Loucy (cell line): ENCODE measurements at regions not wholly inside any gene's neighbourhood (a gene's known extent, or its start where the extent isn't known, plus 50 kb on each side); places are given as distances from the start of the nearest gene placed in this dataset.

Source experiments
- H2AFZ ChIP-seq: fragments of 200-600 bp; sonication (generic); 2 replicates; pipeline ENCODE4 v1.6.0; 2016; ENCODE audit warnings: antibody characterized with exemption, mild to moderate bottlenecking, low read length, moderate library complexity
- H3F3A ChIP-seq: fragments of 200-600 bp; 2 replicates; pipeline ENCODE4 v1.6.0; 2016; ENCODE audit warnings: antibody characterized with exemption, low read depth, mild to moderate bottlenecking
- H3K27me3 ChIP-seq: fragments of 200-600 bp; sonication (generic); 2 replicates; pipeline ENCODE4 v1.6.1; 2014; ENCODE audit warnings: low read length, mild to moderate bottlenecking; ENCODE audit not compliant: insufficient read depth, poor library complexity, severe bottlenecking
- H3K36me3 ChIP-seq: fragments of 200-600 bp; sonication (generic); 2 replicates; pipeline ENCODE4 v1.6.1; 2016; ENCODE audit warnings: low read length; ENCODE audit not compliant: insufficient read depth
- H3K4me1 ChIP-seq: fragments of 200-600 bp; sonication (generic); 2 replicates; pipeline ENCODE4 v1.5.1; 2014; ENCODE audit warnings: low read length, mild to moderate bottlenecking; ENCODE audit not compliant: insufficient read depth, poor library complexity, severe bottlenecking
- H3K4me2 ChIP-seq: fragments of 200-600 bp; sonication (generic); 2 replicates; pipeline ENCODE4 v1.6.0; 2014; ENCODE audit warnings: antibody characterized with exemption, low read length, low read depth, mild to moderate bottlenecking; ENCODE audit not compliant: poor library complexity, severe bottlenecking
- H3K4me3 ChIP-seq: fragments of 200-600 bp; sonication (generic); 2 replicates; pipeline ENCODE4 v1.5.1; 2014; ENCODE audit warnings: low read length, mild to moderate bottlenecking, mixed read lengths; ENCODE audit not compliant: poor library complexity, severe bottlenecking
- H3K79me2 ChIP-seq: fragments of 200-600 bp; sonication (generic); 2 replicates; pipeline ENCODE4 v1.6.1; 2014; ENCODE audit warnings: low read length; ENCODE audit not compliant: insufficient read depth
- H3K9ac ChIP-seq: fragments of 200-600 bp; sonication (generic); 2 replicates; pipeline ENCODE4 v1.6.0; 2014; ENCODE audit warnings: mild to moderate bottlenecking, low read depth, low read length, moderate library complexity; ENCODE audit not compliant: poor library complexity, severe bottlenecking
- H3K9me2 ChIP-seq: fragments of 200-600 bp; sonication (generic); replicated peaks from 2 replicates; pipeline ENCODE4 v1.6.1; 2016; ENCODE audit warnings: low read depth, low read length, mixed read lengths
- H3K9me3 ChIP-seq: fragments of 200-600 bp; sonication (generic); 2 replicates; pipeline ENCODE4 v1.6.1; 2014; ENCODE audit warnings: mild to moderate bottlenecking, antibody characterized with exemption, low read length, low read depth; ENCODE audit not compliant: insufficient read depth
- H4K20me1 ChIP-seq: fragments of 200-600 bp; sonication (generic); 2 replicates; pipeline ENCODE4 v1.6.0; 2014; ENCODE audit warnings: antibody characterized with exemption, low read length, mild to moderate bottlenecking; ENCODE audit not compliant: insufficient read depth, poor library complexity, severe bottlenecking
- EZH2phosphoT487 ChIP-seq: fragments of 200-600 bp; IDR thresholded peaks from 2 replicates; pipeline ENCODE4 v1.6.1; 2018; ENCODE audit warnings: antibody characterized with exemption, mild to moderate bottlenecking, moderate library complexity, borderline replicate concordance
- TF ChIP-seq, protein P1 (sequence below): fragments of 200-600 bp; sonication (generic); conservative IDR thresholded peaks from 2 replicates; pipeline ENCODE4 v1.5.1; 2014; ENCODE audit warnings: mild to moderate bottlenecking, antibody characterized with exemption, low read length

- H3K36me3 ChIP-seq = no peaks in the 10 kb centered on the region
- H3K9me3 ChIP-seq = no peaks in the 10 kb centered on the region
- no peaks in the 10 kb centered on the region for H3K4me1 ChIP-seq
- H3K9ac ChIP-seq = no peak overlapping the region
- H2AFZ ChIP-seq = no peak overlapping the region
- no peaks in the 10 kb centered on the region for H3K27me3 ChIP-seq
- H3F3A ChIP-seq = no peaks in the 10 kb centered on the region
- H3K4me2 ChIP-seq = no peak overlapping the region
- TF ChIP-seq, protein P1, sequence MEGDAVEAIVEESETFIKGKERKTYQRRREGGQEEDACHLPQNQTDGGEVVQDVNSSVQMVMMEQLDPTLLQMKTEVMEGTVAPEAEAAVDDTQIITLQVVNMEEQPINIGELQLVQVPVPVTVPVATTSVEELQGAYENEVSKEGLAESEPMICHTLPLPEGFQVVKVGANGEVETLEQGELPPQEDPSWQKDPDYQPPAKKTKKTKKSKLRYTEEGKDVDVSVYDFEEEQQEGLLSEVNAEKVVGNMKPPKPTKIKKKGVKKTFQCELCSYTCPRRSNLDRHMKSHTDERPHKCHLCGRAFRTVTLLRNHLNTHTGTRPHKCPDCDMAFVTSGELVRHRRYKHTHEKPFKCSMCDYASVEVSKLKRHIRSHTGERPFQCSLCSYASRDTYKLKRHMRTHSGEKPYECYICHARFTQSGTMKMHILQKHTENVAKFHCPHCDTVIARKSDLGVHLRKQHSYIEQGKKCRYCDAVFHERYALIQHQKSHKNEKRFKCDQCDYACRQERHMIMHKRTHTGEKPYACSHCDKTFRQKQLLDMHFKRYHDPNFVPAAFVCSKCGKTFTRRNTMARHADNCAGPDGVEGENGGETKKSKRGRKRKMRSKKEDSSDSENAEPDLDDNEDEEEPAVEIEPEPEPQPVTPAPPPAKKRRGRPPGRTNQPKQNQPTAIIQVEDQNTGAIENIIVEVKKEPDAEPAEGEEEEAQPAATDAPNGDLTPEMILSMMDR = no peak
- no peak for TF ChIP-seq EZH2phosphoT487
- no peaks in the 10 kb centered on the region for H3K79me2 ChIP-seq
- H3K9me2 ChIP-seq = no peaks in the 10 kb centered on the region
- H4K20me1 ChIP-seq = no peaks in the 10 kb centered on the region
- H3K4me3 ChIP-seq = no peak overlapping the region
These were observed 676.0 kb upstream of the TENM4 start for GRCh38 chr11:80116796-80117195.

GRCh38 chr11:80109652-80110051 is 668.8 kb upstream of the TENM4 start:
- Histone ChIP-seq H3K4me3 (no peak overlapping the region), H3K27me3 (no peaks in the 10 kb centered on the region), H3K9ac (no peak overlapping the region), H3K4me2 (no peak overlapping the region), H4K20me1 (no peaks in the 10 kb centered on the region), H3K9me2 (no peaks in the 10 kb centered on the region), H2AFZ (no peak overlapping the region), H3K79me2 (no peaks in the 10 kb centered on the region), H3K36me3 (no peaks in the 10 kb centered on the region), H3K9me3 (no peaks in the 10 kb centered on the region), H3F3A (no peaks in the 10 kb centered on the region), H3K4me1 (no peaks in the 10 kb centered on the region)
- TF ChIP-seq EZH2phosphoT487 = no peak
- TF ChIP-seq, protein P1 = no peak

GRCh38 chr11:80109031-80109430 is 668.2 kb upstream of the TENM4 start:
- no peak overlapping the region for H3K4me3 ChIP-seq
- no peaks in the 10 kb centered on the region for H3K36me3 ChIP-seq
- TF ChIP-seq, protein P1 = no peak
- TF ChIP-seq EZH2phosphoT487 = no peak
- H3K9ac ChIP-seq = no peak overlapping the region
- no peak overlapping the region for H3K4me2 ChIP-seq
- H3K9me2 ChIP-seq = no peaks in the 10 kb centered on the region
- H3F3A ChIP-seq = no peaks in the 10 kb centered on the region
- no peaks in the 10 kb centered on the region for H3K27me3 ChIP-seq
- H3K9me3 ChIP-seq = no peaks in the 10 kb centered on the region
- H2AFZ ChIP-seq = no peak overlapping the region
- no peaks in the 10 kb centered on the region for H4K20me1 ChIP-seq
- no peaks in the 10 kb centered on the region for H3K4me1 ChIP-seq
- H3K79me2 ChIP-seq = no peaks in the 10 kb centered on the region
